WERI-Rb-1 (cell line): ENCODE measurements at regions not wholly inside any gene's neighbourhood (a gene's known extent, or its start where the extent isn't known, plus 50 kb on each side); places are given as distances from the start of the nearest gene placed in this dataset.
"Not testable (repeated sequence)": the region's sequence is repeated elsewhere in the genome, so short reads cannot be mapped to it uniquely, and the experiment has no call there.

Experiments
- DNase-seq: peaks from one replicate; pipeline ENCODE4 v3.0.0-alpha.2; 2020
- H3K27ac ChIP-seq: fragments of 250-450 bp; sonication (Bioruptor Pico); 2 replicates; pipeline ENCODE4 v1.5.1; 2020; ENCODE audit warnings: mild to moderate bottlenecking, moderate library complexity
- H3K27me3 ChIP-seq: fragments of 250-450 bp; sonication (Bioruptor Pico); 2 replicates; pipeline ENCODE4 v1.5.1; 2021; ENCODE audit warnings: mild to moderate bottlenecking, low read depth, moderate library complexity; ENCODE audit not compliant: insufficient read depth, severe bottlenecking
- H3K36me3 ChIP-seq: fragments of 250-450 bp; sonication (Bioruptor Pico); 2 replicates; pipeline ENCODE4 v1.5.1; 2020; ENCODE audit warnings: mild to moderate bottlenecking, moderate library complexity
- H3K4me3 ChIP-seq: 2 replicates; pipeline ENCODE4 v1.5.1; 2011; ENCODE audit warnings: low read depth, mild to moderate bottlenecking, control low read depth, low read length
- H3K9me3 ChIP-seq: fragments of 250-450 bp; sonication (Bioruptor Pico); 2 replicates; pipeline ENCODE4 v1.5.1; 2021; ENCODE audit warnings: mild to moderate bottlenecking, moderate library complexity; ENCODE audit not compliant: severe bottlenecking
- CTCF ChIP-seq: IDR thresholded peaks from 2 replicates; pipeline ENCODE4 v1.5.1; 2011; ENCODE audit warnings: low read depth, mild to moderate bottlenecking, control low read depth, inconsistent platforms, low read length

- TF ChIP-seq CTCF, result no peak
- no peak for DNase-seq
- H3K36me3 ChIP-seq, result no peaks in the 10 kb centered on the region
These were observed 589.1 kb upstream of the ADARB2 start for GRCh38 chr10:2326411-2326810.

DNA sequence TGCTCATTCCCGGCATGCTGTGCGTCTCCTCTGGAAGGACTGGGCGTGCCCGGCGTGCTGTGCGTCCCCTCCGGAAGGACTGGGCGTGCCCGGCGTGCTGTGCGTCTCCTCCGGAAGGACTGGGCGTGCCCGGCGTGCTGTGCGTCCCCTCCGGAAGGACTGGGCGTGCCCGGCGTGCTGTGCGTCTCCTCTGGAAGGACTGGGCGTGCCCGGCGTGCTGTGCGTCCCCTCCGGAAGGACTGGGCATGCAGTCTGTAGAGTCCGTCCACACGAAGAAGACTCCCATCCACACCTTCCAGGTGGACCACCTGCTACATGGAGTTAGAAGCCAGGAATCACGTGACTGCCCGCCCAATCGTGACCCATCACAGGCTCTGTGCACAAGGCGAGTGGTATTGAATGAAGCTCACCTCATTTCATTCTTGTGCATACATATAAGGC lies 577.7 kb upstream of the ADARB2 start:
- H3K36me3 ChIP-seq, H3K9me3 ChIP-seq, H3K4me3 ChIP-seq, H3K27ac ChIP-seq, DNase-seq, H3K27me3 ChIP-seq: not testable (repeated sequence)

More at GRCh38 chr10:2326411-2326810, 589.1 kb upstream of the ADARB2 start:
- Histone ChIP-seq H3K9me3 (no peaks in the 10 kb centered on the region), H3K27me3 (no peaks in the 10 kb centered on the region), H3K4me3 (no peak overlapping the region), H3K27ac (no peak overlapping the region)

- H3K36me3 ChIP-seq, result no peaks in the 10 kb centered on the region
- no peak for TF ChIP-seq CTCF
- DNase-seq, result no peak
- H3K4me3 ChIP-seq, result no peak overlapping the region
- H3K9me3 ChIP-seq, result no peaks in the 10 kb centered on the region
- no peaks in the 10 kb centered on the region for H3K27me3 ChIP-seq
- no peak overlapping the region for H3K27ac ChIP-seq
These were observed 568.8 kb upstream of the ADARB2 start for GRCh38 chr10:2306081-2306480.

DNA sequence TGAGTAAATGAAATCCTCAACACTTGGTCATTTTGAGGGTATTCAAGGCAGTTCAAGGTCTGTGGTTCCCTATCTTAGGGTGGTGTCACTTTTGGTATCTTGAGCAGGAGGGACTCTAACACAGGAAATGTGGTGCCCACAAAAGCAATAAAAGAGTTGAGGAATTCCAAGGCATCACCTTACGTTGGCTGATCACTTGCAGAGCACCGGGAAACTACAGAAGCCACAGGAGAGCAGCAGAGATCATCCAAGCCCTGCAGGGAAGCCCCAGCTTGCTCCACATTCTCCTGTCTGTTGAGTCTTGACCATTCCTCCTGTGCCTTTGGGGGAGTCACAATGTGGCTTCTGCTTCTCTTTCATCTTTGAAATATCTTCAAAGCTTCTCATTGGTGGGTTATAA lies 565.8 kb upstream of the ADARB2 start:
- no peak for TF ChIP-seq CTCF
- H3K4me3 ChIP-seq, result no peak overlapping the region
- DNase-seq, result no peak
- H3K27me3 ChIP-seq, result no peaks in the 10 kb centered on the region
- H3K36me3 ChIP-seq, result no peaks in the 10 kb centered on the region
- H3K27ac ChIP-seq, result no peak overlapping the region
- H3K9me3 ChIP-seq, result no peaks in the 10 kb centered on the region

DNA sequence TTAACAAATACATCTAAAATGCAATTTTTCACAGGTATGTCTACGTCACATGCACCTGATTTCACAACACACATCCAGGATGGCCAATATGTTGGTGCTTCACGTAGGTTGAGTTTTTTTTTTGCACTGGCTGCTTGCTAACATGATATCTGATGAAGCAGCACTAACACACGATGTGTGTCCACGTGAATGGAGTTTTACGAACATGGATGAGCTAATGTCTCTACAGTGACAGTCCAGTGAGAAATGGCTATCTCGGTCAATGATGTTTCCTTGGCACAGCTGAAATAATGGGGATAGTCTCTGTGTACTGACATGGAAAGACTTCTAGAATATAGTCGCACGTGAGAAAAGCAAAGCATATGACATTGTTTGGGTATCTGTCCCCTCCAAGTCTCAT lies 563.9 kb upstream of the ADARB2 start:
- no peak for DNase-seq
- H3K4me3 ChIP-seq, result no peak overlapping the region
- H3K9me3 ChIP-seq, result no peaks in the 10 kb centered on the region
- no peak overlapping the region for H3K27ac ChIP-seq
- TF ChIP-seq CTCF, result no peak
- no peaks in the 10 kb centered on the region for H3K27me3 ChIP-seq
- H3K36me3 ChIP-seq, result no peaks in the 10 kb centered on the region

DNA sequence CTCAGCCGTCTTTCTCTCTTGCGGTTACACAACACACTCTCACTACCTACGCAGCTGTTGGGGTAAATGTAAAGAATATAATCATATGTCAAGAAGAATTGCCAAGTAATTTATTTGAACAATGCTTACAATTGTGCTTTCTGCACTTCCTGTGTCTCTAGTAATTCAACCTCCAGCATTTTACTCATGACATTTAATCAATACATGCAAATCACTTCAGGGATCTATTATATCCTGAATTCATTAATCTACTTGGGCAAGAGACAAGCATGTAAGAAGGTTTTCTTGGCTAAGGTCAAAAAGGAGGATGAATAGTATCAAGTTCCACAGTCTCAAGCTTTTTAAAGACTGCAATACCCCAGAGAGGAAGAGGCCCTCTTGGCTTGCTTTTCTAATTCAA lies 562.9 kb upstream of the ADARB2 start:
- no peaks in the 10 kb centered on the region for H3K27me3 ChIP-seq
- DNase-seq, result no peak
- H3K9me3 ChIP-seq, result no peaks in the 10 kb centered on the region

More for the DNA sequence above, 562.9 kb upstream of the ADARB2 start:
- H3K27ac ChIP-seq, result no peak overlapping the region
- no peak overlapping the region for H3K4me3 ChIP-seq
- H3K36me3 ChIP-seq, result no peaks in the 10 kb centered on the region
- no peak for TF ChIP-seq CTCF
